GM19240 (cell line): ENCODE measurements at regions not wholly inside any gene's neighbourhood (a gene's known extent, or its start where the extent isn't known, plus 50 kb on each side); places are given as distances from the start of the nearest gene placed in this dataset.
"Not testable (repeated sequence)": the region's sequence is repeated elsewhere in the genome, so short reads cannot be mapped to it uniquely, and the experiment has no call there.

ENCODE experiments used
- DNase-seq: peaks from one replicate; pipeline ENCODE4 v3.0.0; 2011; ENCODE audit warnings: low spot score; ENCODE audit not compliant: insufficient read length

DNA sequence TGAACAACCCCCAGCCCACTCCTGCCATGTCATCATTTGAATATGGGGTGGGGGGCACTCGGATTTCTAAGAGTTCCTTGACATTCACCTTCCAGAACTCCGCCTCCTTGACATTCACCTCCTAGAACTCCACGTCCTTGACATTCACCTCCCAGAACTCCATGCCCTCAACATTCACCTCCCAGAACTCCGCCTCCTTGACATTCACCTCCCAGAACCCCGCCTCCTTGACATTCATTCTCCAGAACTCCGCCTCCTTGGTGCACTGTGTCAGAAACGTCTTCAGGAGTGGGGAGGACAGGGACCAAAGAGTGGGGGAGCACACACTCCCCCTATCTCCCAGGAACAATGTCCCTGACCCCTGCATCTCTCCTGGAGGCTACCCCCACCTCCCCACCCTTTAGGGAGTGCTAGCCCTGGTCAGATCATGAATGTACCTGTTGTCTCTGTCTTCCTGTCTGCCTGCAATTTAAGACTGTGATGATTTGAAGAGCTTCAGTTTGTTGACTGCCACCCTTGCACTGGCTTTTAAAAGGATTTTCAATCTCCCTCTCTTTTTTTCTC is 110.1 kb downstream of the NPTX2 start:
- DNase-seq = no peak

DNA sequence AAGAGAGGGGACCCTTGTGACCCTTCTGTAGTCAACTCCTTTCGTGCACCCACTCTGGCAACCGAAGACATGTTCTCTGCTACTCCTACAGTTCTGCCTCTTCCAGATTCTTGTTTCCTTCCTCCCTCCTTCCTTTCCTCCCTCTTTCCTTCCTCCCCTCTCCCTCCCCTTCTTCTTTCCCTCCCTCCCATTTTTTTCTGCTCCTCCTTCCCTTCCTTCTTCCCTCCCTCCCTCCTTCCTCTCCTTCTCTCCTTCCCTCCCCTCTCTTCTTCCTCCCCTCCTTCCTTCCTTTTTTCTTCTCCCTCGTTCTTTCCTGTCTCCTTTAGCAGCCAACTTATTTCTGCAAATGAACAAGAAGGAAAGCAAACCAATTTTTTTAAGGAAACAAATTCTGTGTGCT is 111.5 kb downstream of the NPTX2 start:
- DNase-seq = no peak

GRCh38 chr7:98729121-98729520 is 112.0 kb downstream of the NPTX2 start:
- no peak for DNase-seq

- no peak for DNase-seq
Measured at GRCh38 chr7:98730326-98730725, 113.2 kb downstream of the NPTX2 start.

GRCh38 chr7:98731651-98732050 is 114.6 kb downstream of the NPTX2 start:
- no peak for DNase-seq

- peak; percentile 50 for DNase-seq
Measured at GRCh38 chr7:98733036-98733435, 116.0 kb downstream of the NPTX2 start.

DNA sequence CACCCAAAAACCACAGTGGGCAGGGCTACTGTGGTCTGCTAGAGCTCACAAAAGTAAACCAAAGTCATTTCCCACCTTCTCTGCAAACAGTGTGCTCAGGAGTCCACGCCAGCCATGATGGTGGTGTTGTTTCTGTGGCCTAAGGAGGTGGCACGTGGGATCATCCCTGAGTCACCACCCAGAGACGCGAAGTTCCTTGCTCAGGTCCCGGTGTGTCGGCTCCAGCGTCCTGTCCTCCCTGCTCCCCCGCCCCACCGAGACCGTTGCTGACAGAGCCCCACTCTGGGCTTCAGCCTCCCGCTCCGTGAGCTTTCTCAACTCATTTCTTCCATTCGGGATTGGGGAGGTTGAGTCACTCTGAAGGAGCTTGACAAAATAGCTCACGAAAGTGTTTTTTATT is 118.7 kb downstream of the NPTX2 start:
- DNase-seq = no peak

- not testable (repeated sequence) for DNase-seq
Measured at GRCh38 chr7:98736461-98736860, 119.4 kb downstream of the NPTX2 start.

- no peak for DNase-seq
Measured at GRCh38 chr7:98737176-98737575, 120.1 kb downstream of the NPTX2 start.

GRCh38 chr7:98740643-98741042 is 123.6 kb downstream of the NPTX2 start:
- no peak for DNase-seq

DNA sequence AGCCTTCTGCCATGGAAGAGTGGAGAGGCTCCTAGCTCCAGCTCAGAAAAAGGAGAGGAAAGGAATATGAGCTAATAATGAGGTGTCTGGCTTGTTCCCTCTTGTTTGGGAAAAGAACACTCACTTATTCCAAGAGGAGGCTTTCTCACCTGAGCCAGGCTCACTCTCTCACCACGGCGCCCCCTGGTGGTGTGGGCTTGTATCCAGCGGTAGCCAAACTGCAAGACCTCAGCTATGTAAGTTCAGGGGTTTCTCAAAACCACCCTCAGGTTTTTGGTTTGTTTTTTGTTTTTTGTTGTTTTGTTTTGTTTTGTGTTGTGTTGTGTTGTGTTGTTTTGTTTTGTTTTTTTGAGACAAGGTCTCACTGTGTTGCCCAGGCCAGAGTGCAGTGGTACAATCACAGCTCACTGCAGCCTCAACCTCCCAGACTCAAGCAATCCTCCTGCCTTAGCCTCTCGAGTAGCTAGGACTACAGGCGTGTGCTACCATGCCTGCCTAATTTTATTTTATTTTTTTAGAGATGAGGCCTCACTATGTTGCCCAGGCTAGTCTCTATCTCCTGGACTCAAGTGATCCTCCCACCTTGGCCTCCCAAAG is 124.0 kb downstream of the TMEM130 start:
- DNase-seq = peak; percentile 56

DNA sequence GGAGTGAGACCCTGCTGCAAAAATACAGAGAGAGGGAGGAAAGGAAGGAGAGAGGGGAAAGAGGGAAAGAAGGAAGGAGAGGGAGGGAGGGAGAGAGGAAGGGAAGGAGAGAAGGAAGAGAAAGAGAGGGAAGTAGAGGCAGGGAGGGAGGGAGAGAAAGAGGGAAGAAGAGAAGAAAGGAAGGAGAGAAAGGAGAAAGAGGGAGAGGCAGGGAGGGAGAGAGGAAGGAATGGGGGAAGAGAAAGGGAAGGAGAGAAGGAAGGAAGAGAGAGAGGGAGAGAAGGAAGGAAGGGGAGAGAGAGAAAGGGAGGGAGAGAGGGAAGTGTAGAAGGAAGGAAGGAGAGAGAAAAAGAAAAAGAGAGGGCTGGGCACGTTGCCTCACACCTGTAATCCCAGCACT is 121.7 kb downstream of the TMEM130 start:
- no peak for DNase-seq

- DNase-seq = no peak
Measured at GRCh38 chr7:98753176-98753575, 116.6 kb downstream of the TMEM130 start.

DNA sequence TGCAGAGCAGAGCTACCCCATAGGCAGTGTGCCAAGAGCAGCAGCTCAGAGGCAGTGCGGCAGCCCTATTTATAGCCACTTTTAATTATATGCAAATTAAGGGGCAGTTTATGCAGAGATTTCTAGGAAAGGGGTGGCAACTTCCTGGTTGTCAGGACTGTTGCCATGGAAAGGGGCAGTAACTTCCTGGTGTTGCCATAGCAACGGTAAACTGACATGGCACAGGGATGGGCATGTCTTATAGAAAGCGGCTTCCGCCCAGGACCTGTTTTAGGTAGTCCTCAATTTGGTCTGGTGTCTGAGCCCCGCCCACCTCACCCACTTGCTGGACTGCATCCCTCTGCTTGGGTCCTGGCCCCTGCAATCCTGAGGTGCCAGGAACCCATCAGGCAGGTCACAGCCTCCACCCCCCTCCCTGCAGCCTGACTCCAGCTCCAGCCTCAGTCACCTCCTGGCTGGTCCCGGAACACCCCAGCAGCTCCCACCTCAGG is 115.8 kb downstream of the TMEM130 start:
- no peak for DNase-seq

- DNase-seq = no peak
Measured at GRCh38 chr7:98755138-98755898, 114.5 kb downstream of the TMEM130 start.

- DNase-seq = no peak
Measured at GRCh38 chr7:98758157-98758556, 111.7 kb downstream of the TMEM130 start.

DNA sequence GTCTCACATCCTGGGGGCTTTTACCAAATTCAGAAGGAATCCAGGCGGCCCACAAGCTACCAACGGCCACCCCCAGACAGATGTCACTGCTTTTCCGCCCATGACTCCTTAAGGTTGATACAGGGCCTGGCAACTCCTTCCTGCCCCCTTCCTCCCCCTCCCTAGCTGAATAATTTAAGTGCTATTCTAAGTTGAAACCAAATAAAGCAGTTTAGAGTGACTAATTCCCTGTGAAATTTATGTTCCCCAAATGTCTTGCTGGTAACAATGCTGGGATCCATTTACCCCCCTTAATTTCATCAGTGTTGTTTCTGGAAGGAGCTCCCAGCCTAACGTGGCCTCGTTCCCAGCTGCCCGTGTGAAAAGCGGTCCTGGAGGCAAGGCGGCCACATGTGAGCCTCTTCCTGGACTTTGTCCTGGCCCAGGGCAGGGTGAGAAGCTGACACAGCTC is 109.6 kb downstream of the TMEM130 start:
- DNase-seq = no peak

DNA sequence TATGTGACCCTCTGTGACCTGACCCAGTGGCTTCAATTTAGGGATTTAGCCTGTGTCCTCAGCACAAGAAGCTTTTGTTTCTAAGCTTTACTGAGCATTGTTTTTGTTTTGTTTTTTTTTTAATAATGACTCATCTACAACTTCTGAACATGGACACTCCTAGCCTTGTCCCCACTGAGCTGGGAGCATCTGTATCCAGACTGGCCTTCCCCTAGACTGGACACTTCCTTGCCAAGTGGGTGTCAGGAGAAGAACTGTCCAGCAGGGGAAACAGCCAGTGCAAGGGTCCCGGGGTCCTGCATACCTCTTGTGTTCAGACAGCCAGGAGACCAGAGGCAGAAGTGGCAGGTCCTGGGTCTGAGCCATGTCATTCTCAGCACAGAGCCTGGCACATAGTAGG is 108.6 kb downstream of the TMEM130 start:
- DNase-seq = no peak

GRCh38 chr7:98762620-98763019 is 107.2 kb downstream of the TMEM130 start:
- DNase-seq = no peak

DNA sequence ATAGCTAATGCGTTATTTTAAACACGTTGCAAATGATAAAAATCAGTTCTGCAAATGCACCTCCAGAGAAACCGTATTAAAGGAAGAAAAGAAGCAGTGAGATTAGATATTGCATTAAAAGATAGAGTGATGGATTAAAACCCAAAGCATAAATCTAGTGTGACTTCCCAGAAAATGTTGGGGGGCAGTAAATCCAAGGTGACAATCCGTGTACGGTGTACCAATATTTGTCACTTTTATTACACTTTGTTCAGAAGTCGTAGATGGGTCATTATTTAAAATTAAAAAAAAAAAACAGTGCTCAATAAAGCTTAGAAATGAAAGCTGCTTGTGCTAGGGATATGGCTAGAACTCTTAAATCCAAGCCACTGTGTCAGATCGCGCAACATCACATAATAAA is 106.4 kb downstream of the TMEM130 start:
- DNase-seq = no peak

DNA sequence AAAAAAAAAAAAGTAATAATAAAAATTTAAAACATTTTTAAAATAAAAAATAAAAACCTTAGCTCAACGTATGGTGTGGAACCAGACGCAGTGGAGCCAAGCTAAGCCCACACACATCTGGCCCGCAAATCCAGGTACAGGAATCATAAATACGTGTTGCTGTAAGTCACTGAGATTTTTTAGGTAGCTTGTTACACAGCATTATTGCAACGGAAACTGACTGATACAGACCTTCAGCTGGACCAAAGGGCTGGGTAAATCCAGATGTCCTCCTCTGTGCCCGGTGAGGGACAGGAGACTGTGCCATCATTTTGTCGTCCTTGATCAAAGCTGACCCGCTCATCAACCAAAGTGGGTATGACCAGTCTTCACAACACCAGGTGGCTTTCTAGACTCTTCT is 104.9 kb downstream of the TMEM130 start:
- no peak for DNase-seq

DNA sequence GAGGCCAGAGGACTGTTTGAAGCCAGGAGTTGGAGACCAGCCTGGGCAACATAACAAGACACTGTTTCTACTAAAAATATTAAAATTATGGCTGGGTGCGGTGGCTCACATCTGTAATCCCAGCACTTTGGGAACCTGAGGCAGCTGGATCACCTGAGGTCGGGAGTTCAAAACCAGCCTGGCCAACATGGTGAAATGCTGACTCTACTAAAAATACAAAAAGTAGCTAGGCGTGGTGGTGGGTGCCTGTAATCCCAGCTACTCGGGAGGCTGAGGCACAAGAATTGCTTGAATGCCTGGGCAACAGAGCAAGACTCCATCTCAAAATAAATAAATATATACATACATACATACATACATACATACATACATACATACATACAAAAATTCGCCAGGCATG is 99.7 kb downstream of the TMEM130 start:
- not testable (repeated sequence) for DNase-seq

- DNase-seq = no peak
Measured at GRCh38 chr7:98771519-98771918, 98.3 kb downstream of the TMEM130 start.
